ENCODE measurements at regions not wholly inside any gene's neighbourhood (a gene's known extent, or its start where the extent isn't known, plus 50 kb on each side); places are given as distances from the start of the nearest gene placed in this dataset.
A peak's percentile ranks its signal among the peaks of the same experiment; 100 is the strongest.
"Not testable (repeated sequence)": the region's sequence is repeated elsewhere in the genome, so short reads cannot be mapped to it uniquely, and the experiment has no call there.

GRCh38 chr21:31609081-31609480 is 50.4 kb upstream of the SOD1 start:
- FAIRE-seq = no peak
- no peak for DNase-seq (ENCODE audit: low spot score)

DNA sequence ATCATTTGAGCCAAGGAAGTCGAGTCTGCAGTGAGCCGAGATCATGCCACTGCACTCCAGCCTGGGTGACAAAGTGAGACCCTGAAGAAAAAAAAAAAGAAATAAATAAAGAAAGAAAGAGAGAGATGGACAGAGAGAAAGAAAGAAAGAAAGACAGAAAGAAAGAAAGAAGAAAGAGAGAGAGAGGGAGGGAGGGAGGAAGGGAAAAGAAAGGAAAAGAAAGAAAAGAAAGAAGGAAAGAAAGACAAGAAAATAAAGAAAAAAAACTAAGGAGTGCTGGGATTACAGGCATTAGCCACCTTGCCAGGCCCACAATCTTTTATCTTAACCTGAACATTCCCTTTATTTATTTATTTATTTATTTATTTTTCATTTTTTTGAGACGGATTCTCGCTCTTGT is 51.7 kb upstream of the SOD1 start:
- FAIRE-seq (no peak), DNase-seq (ENCODE audit: low spot score) (no peak)

GRCh38 chr21:31606081-31606874 is 53.2 kb upstream of the SOD1 start:
- FAIRE-seq = no peak
- no peak for DNase-seq (ENCODE audit: low spot score)

DNA sequence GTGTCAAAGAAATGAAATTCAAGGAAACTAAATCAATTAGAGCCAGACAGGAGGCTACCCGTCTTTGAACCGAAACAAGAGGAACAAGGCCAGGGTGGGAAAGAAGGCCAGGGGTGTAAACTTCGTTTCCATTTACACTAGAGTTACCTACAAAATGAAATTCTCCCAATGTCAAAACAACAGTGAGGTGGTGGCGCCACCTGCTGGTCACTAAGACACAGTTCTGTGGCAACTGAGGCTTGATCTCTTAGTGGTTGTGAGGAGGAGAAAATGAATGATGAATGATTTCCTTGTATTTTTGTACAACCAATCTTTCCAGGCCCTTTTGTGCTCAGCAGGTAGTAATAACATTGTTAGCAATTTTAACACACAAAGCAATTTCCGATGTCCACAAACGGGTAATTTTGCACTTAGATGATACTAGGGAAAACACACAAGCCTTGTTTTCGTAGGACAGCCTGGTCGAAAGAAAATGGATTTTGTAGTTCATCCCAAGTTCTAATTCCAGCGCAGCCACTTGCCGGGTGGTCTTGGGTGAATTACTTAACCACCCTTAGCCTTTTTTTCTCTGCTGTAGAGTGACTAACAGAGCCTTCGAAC is 54.8 kb upstream of the SOD1 start:
- FAIRE-seq (peak; percentile 74), DNase-seq (ENCODE audit: low spot score) (peak; percentile 81)

GRCh38 chr21:31599563-31599962 is 59.9 kb upstream of the SOD1 start:
- DNase-seq (ENCODE audit: low spot score) (no peak), FAIRE-seq (no peak)

DNA sequence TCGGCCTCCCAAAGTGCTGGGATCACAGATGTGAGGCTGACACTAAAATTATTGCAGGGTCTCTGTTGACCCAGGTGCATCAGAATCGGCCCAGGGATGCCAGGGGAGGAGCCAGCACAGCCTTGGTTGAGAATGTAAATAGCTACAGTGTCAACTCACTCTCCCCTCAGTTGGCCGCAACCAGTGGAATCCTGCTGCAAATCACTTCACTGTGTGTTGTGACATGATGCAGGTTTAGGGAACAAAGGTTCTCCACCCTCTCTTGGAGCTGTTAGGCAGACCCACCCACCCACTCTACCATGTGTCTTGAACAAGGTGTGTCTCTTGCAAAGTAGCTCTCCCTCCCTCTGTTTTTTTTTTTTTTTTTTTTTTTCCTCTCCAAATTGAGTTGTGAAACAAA is 60.5 kb upstream of the SOD1 start:
- FAIRE-seq = no peak
- no peak for DNase-seq (ENCODE audit: low spot score)

GRCh38 chr21:31597683-31598082 is 61.8 kb upstream of the SOD1 start:
- DNase-seq (ENCODE audit: low spot score) = no peak
- FAIRE-seq = peak; percentile 55

DNA sequence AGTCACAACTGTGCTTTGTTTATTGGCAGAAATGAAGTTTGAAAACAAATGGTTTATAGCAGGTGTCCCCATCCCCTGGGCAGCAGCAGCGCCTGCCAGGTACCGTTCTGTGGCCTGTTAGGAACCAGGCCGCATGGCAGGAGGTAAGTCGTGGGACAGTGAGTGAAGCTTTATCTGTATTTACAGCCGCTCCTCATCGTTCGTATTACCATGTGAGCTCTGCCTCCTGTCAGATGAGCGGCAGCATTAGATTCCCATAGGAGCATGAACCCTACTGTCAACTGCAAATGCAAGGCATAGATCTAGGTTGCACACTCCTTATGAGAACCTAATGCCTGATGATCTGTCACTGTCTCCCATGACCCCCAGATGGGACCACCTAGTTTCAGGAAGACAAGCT is 63.4 kb upstream of the SOD1 start:
- DNase-seq (ENCODE audit: low spot score) = no peak
- no peak for FAIRE-seq

- FAIRE-seq (no peak), DNase-seq (ENCODE audit: low spot score) (no peak)
Observed at GRCh38 chr21:31594726-31595125, 64.8 kb upstream of the SOD1 start.

DNA sequence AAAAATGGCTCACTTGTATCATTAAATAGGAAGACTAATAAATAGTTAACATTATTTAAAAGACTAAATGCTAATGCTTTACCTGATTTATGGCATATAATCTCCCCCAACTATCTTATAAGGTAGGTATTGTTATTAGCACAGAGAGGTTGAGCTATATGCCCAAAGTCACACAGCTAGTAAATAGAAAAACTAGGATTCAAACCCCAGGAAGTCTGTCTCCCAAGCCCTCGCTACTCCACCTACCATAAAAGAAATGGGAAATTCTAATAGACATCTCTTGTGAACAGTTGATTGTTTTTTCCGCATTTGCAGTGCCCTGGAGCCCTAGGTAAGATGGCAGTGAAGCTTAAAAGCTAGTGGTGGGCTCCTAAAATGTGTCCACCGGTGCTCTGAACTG is 65.2 kb upstream of the SOD1 start:
- FAIRE-seq (no peak), DNase-seq (ENCODE audit: low spot score) (no peak)

DNA sequence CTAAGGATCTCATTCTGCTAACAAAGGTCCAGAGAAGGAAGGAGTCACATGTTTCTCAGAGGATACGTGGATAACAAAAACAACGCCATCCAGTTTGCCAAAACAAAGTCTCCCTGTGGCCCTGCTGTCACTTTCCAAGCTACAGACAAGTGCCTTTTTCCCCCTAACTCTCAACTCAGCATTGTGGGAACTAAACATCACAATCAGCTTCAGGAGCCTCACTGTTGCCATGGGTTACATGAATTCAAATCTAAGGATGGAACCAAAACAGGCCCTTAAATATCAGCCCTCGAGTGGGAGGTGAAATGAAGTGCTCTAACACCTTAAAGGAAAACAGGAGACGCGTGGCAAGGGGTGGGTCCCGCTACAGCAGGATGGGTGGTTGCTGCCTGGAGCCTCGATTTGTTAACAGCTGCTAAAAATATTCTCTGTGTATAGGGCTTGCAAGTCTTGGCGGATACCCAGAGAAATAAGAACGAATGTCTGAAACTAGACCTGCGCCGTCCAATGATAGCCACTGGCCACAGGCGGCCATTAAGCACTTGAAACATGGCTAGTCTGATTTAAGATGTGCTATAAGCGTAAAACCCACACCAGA is 66.4 kb upstream of the SOD1 start:
- FAIRE-seq (no peak), DNase-seq (ENCODE audit: low spot score) (no peak)

GRCh38 chr21:31592516-31592915 is 67.0 kb upstream of the SOD1 start:
- FAIRE-seq (no peak), DNase-seq (ENCODE audit: low spot score) (no peak)

DNA sequence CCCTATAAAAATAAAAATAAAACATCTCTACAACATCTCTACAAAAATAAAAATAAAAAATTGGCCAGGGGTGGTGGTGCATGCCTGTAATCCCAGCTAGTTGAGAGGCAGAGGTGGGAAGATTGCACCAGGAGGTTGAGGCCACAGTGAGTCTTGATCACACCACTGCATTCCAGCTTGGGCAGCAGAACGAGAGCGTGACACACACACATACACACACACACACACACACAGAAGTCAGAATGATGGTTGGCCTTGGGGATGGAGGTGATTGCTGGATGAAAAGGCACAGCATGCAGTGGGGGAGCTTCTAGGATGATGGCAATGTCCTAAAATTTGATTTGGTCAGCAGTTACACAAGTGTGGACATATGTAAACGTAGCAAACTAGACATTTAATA is 69.7 kb upstream of the SOD1 start:
- FAIRE-seq = peak; percentile 92
- DNase-seq (ENCODE audit: low spot score) = no peak

- FAIRE-seq (no peak), DNase-seq (ENCODE audit: low spot score) (no peak)
Observed at GRCh38 chr21:31586118-31586517, 73.4 kb upstream of the SOD1 start.

DNA sequence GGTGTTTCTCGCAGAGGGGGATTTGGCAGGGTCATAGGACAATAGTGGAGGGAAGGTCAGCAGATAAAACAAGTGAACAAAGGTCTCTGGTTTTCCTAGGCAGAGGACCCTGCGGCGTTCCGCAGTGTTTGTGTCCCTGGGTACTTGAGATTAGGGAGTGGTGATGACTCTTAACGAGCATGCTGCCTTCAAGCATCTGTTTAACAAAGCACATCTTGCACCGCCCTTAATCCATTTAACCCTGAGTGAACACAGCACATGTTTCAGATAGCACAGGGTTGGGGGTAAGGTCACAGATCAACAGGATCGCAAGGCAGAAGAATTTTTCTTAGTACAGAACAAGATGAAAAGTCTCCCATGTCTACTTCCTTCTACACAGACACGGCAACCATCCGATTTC is 75.6 kb upstream of the SOD1 start:
- DNase-seq (ENCODE audit: low spot score); FAIRE-seq: not testable (repeated sequence)

DNA sequence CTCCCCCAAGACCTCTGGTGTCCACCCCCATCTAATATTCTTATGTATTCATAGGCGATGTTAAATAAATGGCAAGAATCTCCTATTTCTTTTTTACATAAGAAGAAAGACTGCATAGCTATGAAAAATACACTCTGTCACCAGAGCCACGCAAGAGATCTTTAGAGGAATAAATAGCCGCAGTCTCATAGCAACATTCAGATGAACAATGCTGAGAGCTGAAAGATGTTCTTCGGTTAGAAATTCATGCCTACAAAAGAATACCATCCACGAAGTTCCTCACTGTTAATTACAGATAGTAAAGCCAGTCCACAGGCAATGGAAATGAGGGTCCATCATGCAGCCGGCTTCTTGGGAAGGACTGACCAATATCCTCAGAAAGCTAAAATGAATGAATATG is 76.0 kb upstream of the SOD1 start:
- no peak for DNase-seq (ENCODE audit: low spot score)
- FAIRE-seq = no peak

DNA sequence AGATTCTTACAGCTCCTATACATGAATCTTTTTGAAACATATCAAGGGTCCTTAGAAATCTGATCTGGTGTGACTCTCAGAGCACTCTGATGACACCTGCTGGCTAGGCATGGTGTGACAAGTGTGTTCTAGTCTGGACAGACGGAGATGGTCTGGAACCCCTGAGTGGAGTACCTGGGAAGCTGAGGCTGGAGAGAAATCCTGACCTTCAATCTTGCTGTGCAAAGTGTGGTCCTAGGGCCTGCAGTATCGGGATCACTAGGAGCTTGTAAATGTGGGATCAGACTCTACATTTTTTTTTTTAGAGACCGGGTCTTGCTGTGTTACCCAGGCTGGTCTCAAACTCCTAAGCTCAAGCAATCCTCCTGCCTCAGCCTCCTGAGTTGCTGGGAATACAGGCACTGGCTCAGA is 78.6 kb upstream of the SOD1 start:
- FAIRE-seq = peak; percentile 63
- peak; percentile 83 for DNase-seq (ENCODE audit: low spot score)

- DNase-seq (ENCODE audit: low spot score) (no peak), FAIRE-seq (no peak)
Observed at GRCh38 chr21:31577271-31577670, 82.2 kb upstream of the SOD1 start.

DNA sequence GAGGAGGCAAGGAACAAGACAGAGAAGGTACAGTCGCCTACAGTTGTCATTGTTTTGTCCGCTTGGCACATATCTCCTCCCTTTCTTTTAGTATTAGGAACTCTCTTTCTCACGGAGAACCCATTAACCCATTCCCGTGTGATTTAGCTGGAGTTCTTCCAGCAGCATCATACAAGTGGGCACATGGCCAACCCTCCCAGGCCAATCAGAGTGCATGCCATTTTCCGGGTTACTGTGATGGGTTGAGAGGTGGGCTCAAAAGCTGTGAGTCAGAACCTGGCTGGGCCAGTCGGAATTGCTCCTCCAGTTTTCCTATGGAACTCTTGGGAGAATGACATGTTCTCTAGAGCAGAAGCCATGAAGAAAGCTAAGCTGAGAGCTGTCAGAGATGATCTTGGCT is 83.1 kb upstream of the SOD1 start:
- DNase-seq (ENCODE audit: low spot score) (no peak), FAIRE-seq (no peak)

DNA sequence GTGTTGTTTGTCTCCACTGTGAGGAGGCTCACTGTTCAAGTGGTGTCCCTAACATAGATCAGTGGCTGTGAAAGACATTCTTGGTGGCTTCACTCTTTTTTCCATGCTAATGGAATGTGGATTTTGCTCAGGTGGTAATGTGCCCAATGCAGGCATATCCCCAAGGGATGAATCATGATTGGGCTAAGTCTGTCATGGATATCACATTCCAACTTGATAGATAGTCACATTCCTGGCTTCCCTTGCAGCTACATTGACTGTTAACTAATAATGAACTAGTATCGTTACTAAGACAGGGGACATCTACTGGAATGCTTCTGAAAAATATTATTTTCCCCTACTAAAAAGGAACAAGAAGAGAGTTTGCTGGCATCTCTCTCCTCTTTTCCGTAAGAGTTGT is 86.3 kb upstream of the SOD1 start:
- FAIRE-seq = peak; percentile 91

GRCh38 chr21:31571879-31572278 is 87.6 kb upstream of the SOD1 start:
- no peak for DNase-seq (ENCODE audit: low spot score)
- no peak for FAIRE-seq

More for the DNA sequence above, 86.3 kb upstream of the SOD1 start:
- DNase-seq (ENCODE audit: low spot score) = no peak

DNA sequence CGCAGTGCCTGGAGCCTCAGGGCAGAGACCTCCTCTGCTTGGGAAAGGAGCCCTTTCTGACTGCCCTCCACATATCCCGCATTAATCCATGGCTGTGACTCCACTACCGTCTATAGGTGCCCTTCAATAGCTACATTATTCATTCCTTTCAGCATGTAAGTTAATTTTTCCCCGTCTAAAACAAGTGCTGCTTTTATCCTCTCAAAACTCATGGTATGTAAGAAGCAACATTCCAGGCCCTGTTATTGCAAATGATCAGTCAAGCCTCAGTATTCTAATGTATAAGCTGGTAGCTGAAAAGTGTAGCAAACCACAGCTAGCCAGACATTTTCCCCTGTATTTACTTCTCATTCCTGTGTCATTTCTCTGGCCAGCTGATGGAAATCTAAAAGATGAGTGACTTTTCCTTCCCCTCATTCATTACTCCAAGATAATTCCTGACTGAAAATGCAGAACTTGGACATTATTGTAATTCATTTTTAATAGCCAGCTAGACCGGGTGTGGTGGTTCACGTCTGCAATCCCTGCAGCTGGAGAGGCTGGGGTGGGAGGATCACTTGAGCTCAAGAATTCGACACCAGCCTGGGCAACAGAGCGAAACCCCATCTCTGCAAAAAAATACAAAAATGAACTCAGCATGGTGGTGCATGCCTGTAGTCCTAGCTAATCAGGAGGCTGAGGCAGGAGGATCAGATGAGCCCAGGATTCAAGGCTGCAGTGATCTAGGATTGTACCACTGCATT is 88.5 kb upstream of the SOD1 start:
- FAIRE-seq (peak; percentile 40), DNase-seq (ENCODE audit: low spot score) (no peak)

All from urothelium cell line (cell line).